Choroid plexus epithelial cell (primary cell): ENCODE measurements at regions not wholly inside any gene's neighbourhood (a gene's known extent, or its start where the extent isn't known, plus 50 kb on each side); places are given as distances from the start of the nearest gene placed in this dataset.

Experiments used
- DNase-seq: peaks from one replicate; pipeline ENCODE4 v3.0.0-alpha.2; 2010; ENCODE audit warnings: low read depth
- H3K4me3 ChIP-seq: 2 replicates; pipeline ENCODE4 v1.5.1; 2011; ENCODE audit warnings: low read depth, mild to moderate bottlenecking, control low read depth, low read length, moderate library complexity
- TF ChIP-seq, protein P1 (sequence below): conservative IDR thresholded peaks from 2 replicates; pipeline ENCODE4 v1.5.1; 2011; ENCODE audit warnings: low read depth, mild to moderate bottlenecking, control low read depth, inconsistent platforms, low read length, moderate library complexity

- H3K4me3 ChIP-seq: no peak overlapping the region
- no peak for DNase-seq
- TF ChIP-seq, protein P1, sequence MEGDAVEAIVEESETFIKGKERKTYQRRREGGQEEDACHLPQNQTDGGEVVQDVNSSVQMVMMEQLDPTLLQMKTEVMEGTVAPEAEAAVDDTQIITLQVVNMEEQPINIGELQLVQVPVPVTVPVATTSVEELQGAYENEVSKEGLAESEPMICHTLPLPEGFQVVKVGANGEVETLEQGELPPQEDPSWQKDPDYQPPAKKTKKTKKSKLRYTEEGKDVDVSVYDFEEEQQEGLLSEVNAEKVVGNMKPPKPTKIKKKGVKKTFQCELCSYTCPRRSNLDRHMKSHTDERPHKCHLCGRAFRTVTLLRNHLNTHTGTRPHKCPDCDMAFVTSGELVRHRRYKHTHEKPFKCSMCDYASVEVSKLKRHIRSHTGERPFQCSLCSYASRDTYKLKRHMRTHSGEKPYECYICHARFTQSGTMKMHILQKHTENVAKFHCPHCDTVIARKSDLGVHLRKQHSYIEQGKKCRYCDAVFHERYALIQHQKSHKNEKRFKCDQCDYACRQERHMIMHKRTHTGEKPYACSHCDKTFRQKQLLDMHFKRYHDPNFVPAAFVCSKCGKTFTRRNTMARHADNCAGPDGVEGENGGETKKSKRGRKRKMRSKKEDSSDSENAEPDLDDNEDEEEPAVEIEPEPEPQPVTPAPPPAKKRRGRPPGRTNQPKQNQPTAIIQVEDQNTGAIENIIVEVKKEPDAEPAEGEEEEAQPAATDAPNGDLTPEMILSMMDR: no peak
These were observed 568.0 kb upstream of the MARCKS start for GRCh38 chr6:113289166-113289565.

GRCh38 chr6:113290684-113291083 is 566.5 kb upstream of the MARCKS start:
- TF ChIP-seq, protein P1: no peak
- no peak for DNase-seq
- no peak overlapping the region for H3K4me3 ChIP-seq

GRCh38 chr6:113291751-113292445 is 565.2 kb upstream of the MARCKS start:
- peak; percentile 44 for DNase-seq
- H3K4me3 ChIP-seq: no peak overlapping the region
- TF ChIP-seq, protein P1: no peak

- no peak for DNase-seq
- TF ChIP-seq, protein P1: no peak
- no peak overlapping the region for H3K4me3 ChIP-seq
These were observed 564.3 kb upstream of the MARCKS start for GRCh38 chr6:113292646-113293422.

GRCh38 chr6:113293423-113293740 is 563.8 kb upstream of the MARCKS start:
- H3K4me3 ChIP-seq: no peak overlapping the region
- TF ChIP-seq, protein P1: no peak
- DNase-seq: no peak

DNA sequence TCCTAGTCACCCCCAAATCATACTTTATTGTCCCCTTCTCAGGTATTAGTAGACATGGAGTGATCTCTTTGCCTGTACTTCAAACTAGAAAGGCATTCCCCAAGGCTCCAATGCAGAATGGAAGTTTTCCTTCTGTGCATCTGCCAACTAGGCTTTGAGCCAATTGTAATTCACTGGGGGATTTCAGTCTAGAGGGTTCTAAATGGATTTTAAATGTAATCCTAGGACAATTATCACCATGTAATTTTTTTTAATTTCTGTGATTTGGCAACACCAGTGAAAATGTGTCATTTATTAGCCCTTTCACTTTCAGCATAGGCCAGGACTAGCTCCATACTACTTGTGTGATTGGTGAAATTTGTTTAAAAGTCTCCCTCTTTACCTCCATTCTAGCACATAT is 557.6 kb upstream of the MARCKS start:
- TF ChIP-seq, protein P1: no peak
- peak; percentile 17 for DNase-seq
- H3K4me3 ChIP-seq: no peak overlapping the region

DNA sequence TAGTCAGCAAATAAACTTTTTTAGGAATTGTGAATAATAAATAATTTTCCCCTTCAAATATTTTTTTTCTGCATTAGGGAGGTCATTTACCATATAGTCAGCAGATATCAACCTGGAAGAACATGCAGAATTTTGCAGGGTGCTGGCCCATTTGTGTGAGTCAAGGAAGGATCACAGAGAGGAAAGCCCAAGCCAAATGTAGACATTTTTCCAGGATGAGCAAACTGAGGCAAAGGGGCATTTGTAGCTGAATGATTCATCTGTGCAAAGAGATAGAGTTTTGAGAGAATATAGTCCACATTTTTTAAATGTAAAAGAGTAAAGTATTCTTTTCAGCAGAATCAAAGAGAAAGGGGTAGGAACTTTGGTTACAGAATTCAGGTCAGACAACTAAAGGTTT is 555.5 kb upstream of the MARCKS start:
- H3K4me3 ChIP-seq: no peak overlapping the region
- DNase-seq: no peak
- TF ChIP-seq, protein P1: no peak
